ENCODE measurements at regions not wholly inside any gene's neighbourhood (a gene's known extent, or its start where the extent isn't known, plus 50 kb on each side); places are given as distances from the start of the nearest gene placed in this dataset.

- H3K27me3 ChIP-seq (ENCODE audit: control insufficient read depth, insufficient read depth, low read length): no peaks in the 10 kb centered on the region
- BruUV-seq (replicated peaks): no TSS peak
- TF ChIP-seq TCF7L2 (IDR thresholded peaks at IDR 0.05; ENCODE audit: low read depth, low read length) (no peak), REST (IDR thresholded peaks at IDR 0.05; ENCODE audit: insufficient read depth in 1 of 2, low read depth in 2 of 2, low read length in 1 of 2) (no peak), SIN3A (IDR thresholded peaks at IDR 0.05; ENCODE audit: borderline replicate concordance, insufficient read depth, low read depth, low read length) (no peak), POLR2AphosphoS5 (IDR thresholded peaks at IDR 0.05; ENCODE audit: low read depth, low read length) (no peak), CTCF (IDR thresholded peaks at IDR 0.05) (no peak)
- no peak for ATAC-seq
- H3K4me3 ChIP-seq (ENCODE audit: low read depth in 2 of 2, low read length in 2 of 2): no peak overlapping the region
- no peak overlapping the region for H3K27ac ChIP-seq (ENCODE audit: low read length)
- in situ Hi-C loops (cut with HindIII; ENCODE audit: low pct_unique_long_range_greater_than_20kb, low sequenced_read_pairs): no loop called here
- no peak for DNase-seq (ENCODE audit: low read depth, low spot score)
- no peaks in the 10 kb centered on the region for H3K9me3 ChIP-seq (ENCODE audit: control insufficient read depth, insufficient read depth, low read depth, low read length)
- ChIA-PET CTCF (no interaction called here), POLR2A (no interaction called here)
- intact Hi-C loops (cut with micrococcal nuclease; ENCODE audit: unreplicated experiment): no loop called here
- no peaks in the 10 kb centered on the region for H3K4me1 ChIP-seq (ENCODE audit: control insufficient read depth, insufficient read depth, low read length)
- H3K36me3 ChIP-seq (ENCODE audit: control insufficient read depth, insufficient read depth, low read length): no peaks in the 10 kb centered on the region
Observed at GRCh38 chr11:42225664-42226063, 766.2 kb upstream of the LRRC4C start.

GRCh38 chr11:42232673-42233072 lies 773.2 kb upstream of the LRRC4C start:
- no peak for TF ChIP-seq REST (IDR thresholded peaks at IDR 0.05; ENCODE audit: insufficient read depth in 1 of 2, low read depth in 2 of 2, low read length in 1 of 2)
- no peak for TF ChIP-seq SIN3A (IDR thresholded peaks at IDR 0.05; ENCODE audit: borderline replicate concordance, insufficient read depth, low read depth, low read length)
- no peak for TF ChIP-seq CTCF (IDR thresholded peaks at IDR 0.05)
- Histone ChIP-seq H3K4me3 (ENCODE audit: low read depth in 2 of 2, low read length in 2 of 2) (no peak overlapping the region), H3K9me3 (ENCODE audit: control insufficient read depth, insufficient read depth, low read depth, low read length) (no peaks in the 10 kb centered on the region), H3K27ac (ENCODE audit: low read length) (no peak overlapping the region), H3K36me3 (ENCODE audit: control insufficient read depth, insufficient read depth, low read length) (no peaks in the 10 kb centered on the region), H3K27me3 (ENCODE audit: control insufficient read depth, insufficient read depth, low read length) (no peaks in the 10 kb centered on the region), H3K4me1 (ENCODE audit: control insufficient read depth, insufficient read depth, low read length) (no peaks in the 10 kb centered on the region)
- ChIA-PET CTCF (no interaction called here), POLR2A (no interaction called here)
- DNase-seq (ENCODE audit: low read depth, low spot score): no peak
- intact Hi-C loops (cut with micrococcal nuclease; ENCODE audit: unreplicated experiment) (no loop called here), in situ Hi-C loops (cut with HindIII; ENCODE audit: low pct_unique_long_range_greater_than_20kb, low sequenced_read_pairs) (no loop called here)
- no peak for ATAC-seq
- BruUV-seq (replicated peaks): no TSS peak

All from Panc1 (cell line).